ENCODE measurements at regions not wholly inside any gene's neighbourhood (a gene's known extent, or its start where the extent isn't known, plus 50 kb on each side); places are given as distances from the start of the nearest gene placed in this dataset.

DNA sequence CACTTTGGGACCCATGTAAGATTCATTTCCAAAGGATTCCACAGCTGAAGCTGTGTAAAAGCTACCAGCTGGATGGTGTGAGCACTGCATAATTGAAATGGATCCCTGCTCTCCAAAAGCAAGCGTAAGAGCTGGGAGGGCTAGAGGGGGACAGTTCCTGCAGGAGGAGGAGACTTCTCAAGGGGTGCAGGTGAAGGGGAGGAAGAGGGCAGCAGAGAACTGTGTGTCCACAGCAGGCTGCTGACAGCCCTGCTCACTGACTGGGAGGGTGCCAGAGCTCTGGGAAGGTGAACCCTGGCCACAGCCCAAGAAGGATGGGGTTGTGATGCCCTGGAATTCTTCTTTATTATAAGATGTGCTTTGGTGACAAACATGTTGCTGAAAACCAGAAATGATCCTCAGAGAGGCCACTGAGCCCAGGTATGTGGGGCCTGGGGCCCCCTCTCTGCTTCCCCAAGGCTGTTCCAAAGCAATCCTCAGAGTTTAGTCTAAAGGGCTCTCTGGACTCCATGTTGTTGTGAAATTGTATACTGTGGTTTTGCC, 112.8 kb upstream of the SLC25A48 start:
- TF ChIP-seq, protein P1, sequence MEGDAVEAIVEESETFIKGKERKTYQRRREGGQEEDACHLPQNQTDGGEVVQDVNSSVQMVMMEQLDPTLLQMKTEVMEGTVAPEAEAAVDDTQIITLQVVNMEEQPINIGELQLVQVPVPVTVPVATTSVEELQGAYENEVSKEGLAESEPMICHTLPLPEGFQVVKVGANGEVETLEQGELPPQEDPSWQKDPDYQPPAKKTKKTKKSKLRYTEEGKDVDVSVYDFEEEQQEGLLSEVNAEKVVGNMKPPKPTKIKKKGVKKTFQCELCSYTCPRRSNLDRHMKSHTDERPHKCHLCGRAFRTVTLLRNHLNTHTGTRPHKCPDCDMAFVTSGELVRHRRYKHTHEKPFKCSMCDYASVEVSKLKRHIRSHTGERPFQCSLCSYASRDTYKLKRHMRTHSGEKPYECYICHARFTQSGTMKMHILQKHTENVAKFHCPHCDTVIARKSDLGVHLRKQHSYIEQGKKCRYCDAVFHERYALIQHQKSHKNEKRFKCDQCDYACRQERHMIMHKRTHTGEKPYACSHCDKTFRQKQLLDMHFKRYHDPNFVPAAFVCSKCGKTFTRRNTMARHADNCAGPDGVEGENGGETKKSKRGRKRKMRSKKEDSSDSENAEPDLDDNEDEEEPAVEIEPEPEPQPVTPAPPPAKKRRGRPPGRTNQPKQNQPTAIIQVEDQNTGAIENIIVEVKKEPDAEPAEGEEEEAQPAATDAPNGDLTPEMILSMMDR (IDR thresholded peaks at IDR 0.05): no peak
- TF ChIP-seq POLR2A (IDR thresholded peaks at IDR 0.05): no peak
